Esophagus squamous epithelium (tissue), 4 donors: ENCODE measurements at regions not wholly inside any gene's neighbourhood (a gene's known extent, or its start where the extent isn't known, plus 50 kb on each side); places are given as distances from the start of the nearest gene placed in this dataset.

Experiments
- POLR2A ChIP-seq, 4 donors: fragments of 450-650 bp; IDR thresholded peaks; one replicate each; pipeline ENCODE4 v1.6.1; 2017; ENCODE audit warnings: antibody characterized with exemption in 4 of 4, mild to moderate bottlenecking in 4 of 4, moderate library complexity in 3 of 4
- TF ChIP-seq, protein P1 (sequence below), 6 experiments: fragments of 450-650 bp in 4 of 6; fragments of 200-600 bp in 2 of 6; sonication (generic) in 2 of 6; IDR thresholded peaks; one replicate each; pipeline ENCODE4 v1.5.1; 2016 to 2019; ENCODE audit warnings: antibody characterized with exemption in 6 of 6, mild to moderate bottlenecking in 4 of 6, moderate library complexity in 4 of 6

DNA sequence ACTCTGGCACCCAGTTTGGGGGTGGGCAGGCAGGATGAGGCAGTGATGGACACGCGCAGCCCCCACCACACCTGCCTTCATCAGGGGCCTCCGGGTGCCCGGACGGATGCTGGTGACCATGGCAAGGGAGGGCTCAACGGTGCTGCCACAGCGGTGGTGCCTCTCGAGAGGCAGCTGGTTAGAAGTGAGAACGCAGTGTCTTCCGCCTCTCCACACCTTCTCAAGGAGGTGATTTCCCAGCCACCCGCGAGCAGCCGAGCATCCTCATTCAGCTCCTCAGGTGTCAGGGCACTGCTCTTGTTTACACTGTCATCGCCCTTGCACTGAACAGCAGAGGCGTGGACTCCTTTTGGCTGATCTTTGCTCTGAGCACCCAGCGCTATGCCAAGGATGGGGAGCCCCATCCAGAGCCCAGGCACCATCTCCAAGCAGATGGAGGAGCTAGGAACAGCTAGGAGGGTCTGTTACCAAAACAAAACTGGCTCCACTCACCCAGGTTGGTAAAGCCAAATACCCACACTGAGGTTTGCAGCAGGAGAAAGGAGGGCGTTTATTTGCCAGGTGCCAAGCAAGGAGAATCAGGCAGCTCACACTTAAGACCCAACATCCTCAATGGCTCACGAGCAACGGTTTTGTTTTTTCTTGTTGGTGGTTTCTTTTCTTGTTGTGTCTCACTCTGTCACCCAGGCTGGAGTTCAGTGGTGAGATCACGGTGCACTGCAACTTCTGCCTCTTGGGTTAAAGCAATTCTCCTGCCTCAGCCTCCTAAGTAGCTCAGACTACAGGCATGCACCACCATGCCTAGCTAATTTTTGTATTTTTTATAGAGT lies 174.3 kb upstream of the TNRC6C start:
- TF ChIP-seq POLR2A (IDR thresholded peaks at IDR 0.05), result no peak
- TF ChIP-seq, protein P1, sequence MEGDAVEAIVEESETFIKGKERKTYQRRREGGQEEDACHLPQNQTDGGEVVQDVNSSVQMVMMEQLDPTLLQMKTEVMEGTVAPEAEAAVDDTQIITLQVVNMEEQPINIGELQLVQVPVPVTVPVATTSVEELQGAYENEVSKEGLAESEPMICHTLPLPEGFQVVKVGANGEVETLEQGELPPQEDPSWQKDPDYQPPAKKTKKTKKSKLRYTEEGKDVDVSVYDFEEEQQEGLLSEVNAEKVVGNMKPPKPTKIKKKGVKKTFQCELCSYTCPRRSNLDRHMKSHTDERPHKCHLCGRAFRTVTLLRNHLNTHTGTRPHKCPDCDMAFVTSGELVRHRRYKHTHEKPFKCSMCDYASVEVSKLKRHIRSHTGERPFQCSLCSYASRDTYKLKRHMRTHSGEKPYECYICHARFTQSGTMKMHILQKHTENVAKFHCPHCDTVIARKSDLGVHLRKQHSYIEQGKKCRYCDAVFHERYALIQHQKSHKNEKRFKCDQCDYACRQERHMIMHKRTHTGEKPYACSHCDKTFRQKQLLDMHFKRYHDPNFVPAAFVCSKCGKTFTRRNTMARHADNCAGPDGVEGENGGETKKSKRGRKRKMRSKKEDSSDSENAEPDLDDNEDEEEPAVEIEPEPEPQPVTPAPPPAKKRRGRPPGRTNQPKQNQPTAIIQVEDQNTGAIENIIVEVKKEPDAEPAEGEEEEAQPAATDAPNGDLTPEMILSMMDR (IDR thresholded peaks at IDR 0.05), result no peak
